GM18861 (cell line): ENCODE measurements at regions not wholly inside any gene's neighbourhood (a gene's known extent, or its start where the extent isn't known, plus 50 kb on each side); places are given as distances from the start of the nearest gene placed in this dataset.
"Not testable (repeated sequence)": the region's sequence is repeated elsewhere in the genome, so short reads cannot be mapped to it uniquely, and the experiment has no call there.

ENCODE experiments used
- ATAC-seq: cut with Tn5 transposase; IDR thresholded peaks from one replicate; pipeline ENCODE4 v1.9.1; 2021; ENCODE audit not compliant: unreplicated experiment

DNA sequence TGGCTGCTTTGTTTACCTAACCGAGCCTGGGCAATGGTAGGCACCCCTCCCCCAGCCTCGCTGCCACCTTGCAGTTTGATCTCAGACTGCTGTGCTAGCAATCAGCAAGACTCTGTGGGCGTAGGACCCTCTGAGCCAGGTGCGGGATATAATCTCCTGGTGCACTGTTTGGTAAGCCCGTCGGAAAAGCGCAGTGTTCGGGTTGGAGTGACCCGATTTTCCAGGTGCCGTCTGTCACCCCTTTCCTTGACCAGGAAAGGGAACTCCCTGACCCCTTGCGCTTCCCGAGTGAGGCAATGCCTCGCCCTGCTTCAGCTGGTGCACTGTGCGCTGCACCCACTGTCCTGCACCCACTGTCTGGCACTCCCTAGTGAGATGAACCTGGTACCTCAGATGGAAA, 482.2 kb upstream of the SMC2 start:
- not testable (repeated sequence) for ATAC-seq

- ATAC-seq, result no peak
These were observed 478.1 kb upstream of the SMC2 start for GRCh38 chr9:103615994-103616393.

GRCh38 chr9:103617046-103617445, 477.1 kb upstream of the SMC2 start:
- ATAC-seq, result no peak

DNA sequence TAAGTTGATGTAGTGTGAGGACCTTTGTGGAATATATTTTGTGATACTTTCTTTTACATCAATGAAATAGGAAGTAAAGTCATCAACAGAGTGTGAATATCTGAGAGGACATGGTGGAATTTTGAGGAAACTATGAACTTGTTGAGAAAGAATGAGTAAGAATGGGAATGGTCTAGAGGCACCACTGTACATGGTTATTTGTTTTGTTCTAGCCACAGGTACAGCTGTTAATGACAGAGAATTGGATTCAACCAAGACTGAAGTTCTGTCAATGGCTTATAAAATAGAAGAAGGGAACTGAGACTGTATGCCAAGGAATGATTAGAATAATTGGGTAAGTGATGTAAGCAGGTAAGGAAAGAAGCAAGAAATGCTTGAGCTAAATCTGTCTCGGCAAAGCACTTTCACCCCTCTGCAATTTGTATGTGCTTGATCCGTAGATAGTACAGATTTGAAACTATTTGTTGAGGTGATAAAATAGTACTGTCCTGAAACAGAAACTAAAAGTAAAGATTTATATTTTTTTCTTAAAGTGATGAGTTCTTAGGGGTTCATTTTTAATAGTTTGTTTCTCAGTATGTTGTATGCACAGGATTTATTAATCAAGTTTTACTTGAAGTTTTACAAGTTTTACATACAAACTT, 468.8 kb upstream of the SMC2 start:
- no peak for ATAC-seq

GRCh38 chr9:103627731-103628130, 466.4 kb upstream of the SMC2 start:
- no peak for ATAC-seq

- ATAC-seq, result no peak
These were observed 445.0 kb upstream of the SMC2 start for GRCh38 chr9:103649086-103649485.

- ATAC-seq, result no peak
These were observed 436.0 kb upstream of the SMC2 start for GRCh38 chr9:103658156-103658555.

DNA sequence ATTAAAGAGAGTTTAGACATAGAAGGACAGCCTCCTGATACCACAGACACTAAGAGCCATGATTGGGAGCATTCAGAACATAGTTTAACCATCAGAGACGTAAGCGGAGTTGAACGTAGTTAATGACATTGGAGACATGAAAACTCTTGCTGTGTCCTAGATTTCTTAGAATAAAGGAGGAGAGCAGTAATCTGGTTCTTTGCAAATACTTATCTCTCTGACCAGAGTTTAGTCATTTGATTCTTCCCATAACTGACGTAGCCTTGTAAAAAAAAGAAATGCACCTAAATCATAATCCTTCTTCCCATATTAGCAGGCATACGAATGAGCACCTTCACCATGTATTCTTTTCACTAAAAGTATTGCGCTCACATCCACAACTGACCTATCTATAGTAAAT, 433.3 kb upstream of the SMC2 start:
- ATAC-seq, result no peak

GRCh38 chr9:103661663-103662062, 432.4 kb upstream of the SMC2 start:
- ATAC-seq, result no peak

DNA sequence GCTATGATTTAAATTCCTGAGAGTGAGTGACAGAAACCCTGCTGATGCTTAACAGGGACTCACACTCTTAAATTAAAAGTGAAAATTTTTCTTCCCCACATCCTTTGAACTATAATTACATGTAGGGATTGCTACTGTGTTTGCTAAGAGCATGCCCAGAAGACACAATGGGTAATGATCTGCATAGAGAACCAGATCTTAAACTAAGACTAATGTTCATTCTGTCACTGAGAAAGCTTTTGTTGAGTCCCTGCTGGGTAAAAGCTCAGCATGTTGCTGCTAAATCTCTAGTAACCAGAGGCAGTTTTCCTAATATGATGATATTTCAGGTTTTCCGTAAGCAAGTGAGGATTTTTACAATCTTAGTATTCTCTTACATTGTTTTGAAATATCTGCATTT, 424.8 kb upstream of the SMC2 start:
- no peak for ATAC-seq

DNA sequence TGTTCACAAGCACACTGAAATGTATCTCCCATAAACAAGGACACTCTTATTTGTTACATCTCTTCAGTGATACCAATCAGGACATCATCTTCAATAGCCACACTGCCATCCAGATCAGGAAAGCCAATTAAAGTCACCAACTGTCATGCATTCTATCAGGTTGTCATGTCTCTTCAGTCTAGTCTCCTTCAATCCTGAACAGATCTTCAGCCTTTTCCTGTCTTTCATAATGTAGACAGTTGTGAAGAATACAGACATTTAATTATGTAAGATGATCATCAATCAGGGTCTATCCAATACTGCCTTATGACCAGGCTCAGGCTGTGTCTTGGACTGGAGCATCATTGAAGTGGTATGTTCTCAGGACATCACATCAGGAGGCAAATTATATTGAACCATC, 419.8 kb upstream of the SMC2 start:
- ATAC-seq, result no peak

GRCh38 chr9:103680581-103680980, 413.5 kb upstream of the SMC2 start:
- ATAC-seq, result no peak

GRCh38 chr9:103681435-103681834, 412.7 kb upstream of the SMC2 start:
- ATAC-seq, result no peak

DNA sequence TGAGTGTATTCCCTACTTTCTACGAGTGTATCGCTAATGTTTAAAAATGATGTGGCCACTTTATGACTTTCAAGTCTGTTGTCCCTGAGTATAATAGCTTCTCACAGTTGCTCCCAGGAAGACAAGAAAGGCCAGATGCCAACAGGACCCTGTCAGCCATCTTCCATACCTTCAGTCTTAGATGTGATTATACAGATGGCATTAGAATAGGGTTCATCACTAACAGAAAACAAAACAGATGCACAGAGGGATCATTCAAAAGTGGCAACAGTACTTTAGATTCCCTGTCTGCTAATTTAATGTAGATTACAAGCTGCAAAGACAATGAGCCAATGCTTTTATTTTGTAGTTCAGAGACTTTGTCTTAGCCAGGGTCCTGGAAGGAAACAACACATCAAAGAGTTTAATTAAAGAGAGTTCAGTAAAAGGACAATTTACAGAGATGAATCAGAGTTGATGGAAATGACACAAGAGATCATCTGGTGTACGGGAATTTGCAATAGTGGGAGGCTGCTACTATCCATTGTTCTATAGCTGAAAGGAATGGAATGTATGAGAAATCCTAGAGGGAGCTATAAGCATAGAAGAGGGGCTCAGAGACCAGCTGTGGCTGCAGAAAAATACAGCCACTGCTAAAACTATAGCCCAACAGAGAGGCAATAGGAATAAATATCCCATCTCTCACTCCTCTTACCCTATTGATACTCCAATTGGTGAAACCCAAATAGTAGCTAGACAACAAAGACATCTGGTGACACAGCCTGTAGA, 393.7 kb upstream of the SMC2 start:
- ATAC-seq, result no peak

DNA sequence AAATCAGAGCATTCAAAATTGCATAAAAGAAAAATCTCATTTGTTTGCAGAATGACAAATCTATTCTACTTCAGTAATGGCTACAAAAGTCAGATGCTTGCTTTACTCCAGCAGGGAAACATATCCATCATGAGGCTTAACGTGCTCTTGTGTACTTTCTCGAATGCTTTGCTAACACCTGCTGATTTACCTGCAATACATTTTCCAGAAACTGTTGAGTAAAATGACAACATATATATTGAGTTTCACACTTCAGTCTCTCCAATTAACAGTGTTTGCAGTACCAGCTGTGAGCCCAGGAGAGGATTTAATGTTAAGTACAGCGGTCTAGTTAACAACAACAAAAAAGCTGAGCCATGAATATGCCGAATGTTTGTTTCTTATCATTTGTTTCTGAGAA, 391.5 kb upstream of the SMC2 start:
- no peak for ATAC-seq

GRCh38 chr9:103707181-103707580, 386.9 kb upstream of the SMC2 start:
- ATAC-seq, result no peak

DNA sequence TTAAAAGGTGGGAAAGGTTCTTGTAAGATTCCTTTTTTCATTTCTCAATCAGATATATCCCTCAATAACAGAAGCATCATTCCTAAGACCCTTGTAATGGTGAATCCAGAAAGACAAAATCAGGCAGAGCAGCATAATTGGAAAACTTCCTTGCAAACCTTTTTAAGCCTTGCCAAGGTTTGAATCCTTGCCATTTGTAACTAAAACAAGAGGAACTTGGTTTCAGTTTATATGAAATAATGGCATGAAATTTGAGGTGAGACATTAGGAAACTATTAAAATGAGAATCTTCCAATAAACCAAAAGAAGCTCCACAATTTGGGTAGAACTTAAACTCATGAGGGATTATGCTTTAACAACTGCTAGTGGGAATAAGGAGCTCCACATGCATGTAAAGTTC, 384.7 kb upstream of the SMC2 start:
- ATAC-seq, result no peak

DNA sequence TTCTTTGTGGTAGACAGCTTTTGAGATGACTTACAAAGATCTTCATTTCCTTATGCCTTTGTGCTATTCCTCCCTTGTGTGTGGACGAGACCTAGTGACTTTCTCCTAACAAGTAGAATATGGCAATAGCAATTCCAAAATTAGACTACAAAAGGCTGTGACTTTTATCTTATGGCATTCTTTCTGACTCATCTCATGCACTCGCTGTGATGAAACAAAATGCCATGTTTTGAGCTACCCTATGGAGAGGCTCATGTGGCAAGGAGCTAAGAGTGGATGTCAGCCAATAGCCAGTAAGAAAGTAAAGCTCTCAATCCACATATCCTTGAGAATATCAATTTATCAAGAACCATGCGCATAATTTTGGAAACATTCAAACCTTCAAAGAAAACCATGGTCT, 380.5 kb upstream of the SMC2 start:
- ATAC-seq, result no peak

GRCh38 chr9:103714992-103715391, 379.1 kb upstream of the SMC2 start:
- no peak for ATAC-seq

DNA sequence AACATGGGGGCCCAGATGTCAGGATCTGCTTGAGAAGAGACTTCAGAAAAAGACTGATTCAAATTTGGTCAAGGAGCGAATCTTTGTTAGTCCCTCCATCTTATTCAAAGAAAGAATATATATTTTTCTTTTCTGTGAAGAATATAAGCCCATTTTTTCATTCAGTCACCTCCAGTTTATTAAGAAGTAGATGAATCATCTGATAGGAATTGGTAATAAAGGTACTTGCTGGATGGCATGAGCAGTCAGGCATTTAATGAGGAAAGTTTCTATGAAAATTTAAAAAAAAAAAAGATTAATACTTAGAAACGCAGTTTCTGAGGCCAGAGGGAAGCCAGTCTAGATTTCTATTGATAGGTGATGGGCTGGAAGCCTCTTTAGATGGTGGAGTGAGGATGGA, 373.1 kb upstream of the SMC2 start:
- no peak for ATAC-seq

GRCh38 chr9:103730866-103731265, 363.2 kb upstream of the SMC2 start:
- no peak for ATAC-seq

- no peak for ATAC-seq
These were observed 362.6 kb upstream of the SMC2 start for GRCh38 chr9:103731541-103731940.

DNA sequence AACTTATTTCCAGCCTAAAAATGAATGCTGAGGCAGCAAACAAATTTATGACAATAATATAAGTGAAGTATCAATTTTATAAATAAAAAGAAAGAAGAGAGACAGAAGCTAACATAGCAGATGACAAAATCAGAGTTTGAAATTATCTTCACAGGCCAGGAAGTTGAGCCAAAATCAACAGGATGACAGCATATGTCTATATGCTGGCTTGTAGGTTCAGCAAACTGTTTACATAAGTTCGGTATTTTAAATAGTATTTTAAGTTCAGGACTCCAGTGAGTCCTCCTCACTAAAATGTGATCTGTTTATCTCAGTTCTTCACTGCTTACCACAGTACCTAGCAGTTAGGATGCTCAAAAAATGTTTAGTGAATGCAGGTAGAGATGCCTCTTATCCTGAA, 359.6 kb upstream of the SMC2 start:
- no peak for ATAC-seq
